ENCODE measurements at regions not wholly inside any gene's neighbourhood (a gene's known extent, or its start where the extent isn't known, plus 50 kb on each side); places are given as distances from the start of the nearest gene placed in this dataset.

- TF ChIP-seq CTCF (IDR thresholded peaks at IDR 0.05; ENCODE audit: low read length): no peak
- TF ChIP-seq EZH2 (optimal IDR thresholded peaks at IDR 0.05; ENCODE audit: low read depth, low read length): no peak
- TF ChIP-seq EZH2phosphoT487 (IDR thresholded peaks at IDR 0.05; ENCODE audit: low read length): no peak
Observed at GRCh38 chr22:48212727-48213126, 1450.3 kb downstream of the TBC1D22A start.

Data from MM.1S (cell line).